HG03095 (cell line): ENCODE measurements at regions not wholly inside any gene's neighbourhood (a gene's known extent, or its start where the extent isn't known, plus 50 kb on each side); places are given as distances from the start of the nearest gene placed in this dataset.
"Not testable (repeated sequence)": the region's sequence is repeated elsewhere in the genome, so short reads cannot be mapped to it uniquely, and the experiment has no call there.

Source experiments
- ATAC-seq: cut with Tn5 transposase; IDR thresholded peaks from one replicate; pipeline ENCODE4 v1.9.1; 2021; ENCODE audit warnings: moderate library complexity; ENCODE audit not compliant: unreplicated experiment

DNA sequence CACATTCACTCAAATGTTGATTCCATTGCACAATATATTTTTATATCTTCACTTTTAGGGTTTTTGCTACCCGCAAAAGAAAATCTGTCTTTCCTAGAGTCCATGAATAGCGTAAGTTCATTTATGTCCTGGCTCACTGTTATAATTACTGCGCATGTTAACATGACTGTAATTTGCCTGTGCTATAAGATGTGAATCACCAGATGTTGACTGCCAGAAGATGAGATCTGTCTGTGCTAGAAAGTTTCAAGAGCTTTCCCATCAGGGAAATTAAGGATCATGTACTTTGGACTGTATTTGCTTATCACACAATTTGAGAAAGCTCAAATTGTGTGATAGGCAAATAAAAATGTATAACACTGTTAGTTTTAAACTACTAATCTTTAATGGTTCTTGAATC is 322.5 kb downstream of the CHL1 start:
- no peak for ATAC-seq

DNA sequence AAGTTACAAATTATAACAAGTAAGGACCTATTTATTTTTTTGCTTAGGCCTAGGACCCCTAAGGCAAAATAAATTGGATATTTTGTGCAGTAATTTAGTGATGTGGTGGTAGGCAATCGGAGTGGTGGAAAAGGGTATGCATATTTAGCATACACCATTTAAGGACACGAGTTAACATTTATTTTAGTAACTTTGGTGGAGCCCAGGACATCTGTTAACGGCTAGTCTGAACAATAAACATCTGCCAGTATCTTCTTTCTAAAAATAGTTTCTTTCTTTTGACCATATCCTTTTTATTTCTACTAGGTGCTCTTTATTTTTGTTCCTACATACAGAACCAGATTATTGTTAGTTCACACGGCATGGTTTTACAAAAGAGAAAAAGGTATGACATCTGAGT is 326.3 kb downstream of the CHL1 start:
- no peak for ATAC-seq

DNA sequence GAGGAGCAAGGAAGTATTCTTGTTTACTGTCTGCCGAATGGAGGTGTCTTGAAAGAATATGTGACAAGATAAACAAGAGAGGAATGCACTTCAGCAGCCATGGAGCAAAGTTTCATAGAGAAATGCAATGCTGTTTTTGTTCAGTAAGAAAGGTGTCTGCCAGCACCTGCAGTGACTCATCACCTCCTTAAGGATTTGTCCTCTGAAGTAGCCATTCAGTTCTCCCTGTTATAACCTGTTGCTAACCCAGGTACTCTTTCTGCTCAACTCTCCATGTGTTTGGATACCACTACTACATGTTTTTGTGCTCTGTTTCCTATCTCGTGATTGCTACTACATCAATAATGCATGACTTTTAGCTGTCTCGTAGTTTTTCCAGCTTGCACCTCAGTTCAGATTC is 328.9 kb downstream of the CHL1 start:
- ATAC-seq: no peak

DNA sequence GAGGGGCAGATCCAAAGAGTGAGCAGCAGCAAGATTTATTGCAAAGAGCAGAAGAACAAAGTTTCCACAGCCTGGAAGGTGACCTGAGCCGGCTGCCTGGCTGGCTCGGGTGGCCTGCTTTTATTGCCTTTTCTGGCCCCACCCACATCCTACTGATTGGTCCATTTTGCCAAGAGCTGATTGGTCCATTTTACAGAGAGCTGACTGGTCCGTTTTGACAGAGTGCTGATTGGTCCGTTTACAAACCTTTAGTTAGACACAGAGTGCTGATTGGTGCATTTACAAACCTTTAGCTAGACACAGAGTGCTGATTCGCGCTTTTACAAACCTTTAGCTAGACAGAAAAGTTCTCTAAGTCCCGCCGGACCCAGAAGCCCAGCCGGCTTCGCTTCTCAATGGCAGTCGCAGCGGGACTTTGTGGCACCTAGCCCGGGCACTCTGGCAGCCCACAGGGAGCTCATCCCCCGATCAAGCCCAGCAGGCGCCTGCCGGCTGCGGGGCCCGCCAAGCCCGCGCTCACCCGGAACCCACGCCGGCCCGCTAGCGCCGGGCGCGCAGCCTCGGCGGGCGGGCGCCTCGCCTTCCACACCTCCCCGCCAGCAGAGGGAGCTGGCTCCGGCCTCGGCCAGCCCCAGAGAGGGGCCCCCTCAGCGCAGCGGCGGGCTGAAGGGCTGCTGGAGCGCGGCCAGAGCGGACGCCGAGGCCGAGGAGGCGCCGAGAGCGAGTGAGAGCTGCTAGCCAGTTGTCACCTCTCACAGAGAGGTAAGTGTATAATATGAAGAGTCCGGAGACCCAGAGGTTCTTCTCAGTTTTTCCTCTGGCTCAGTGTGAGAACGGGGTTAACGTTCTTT is 339.2 kb downstream of the CHL1 start:
- ATAC-seq: no peak

DNA sequence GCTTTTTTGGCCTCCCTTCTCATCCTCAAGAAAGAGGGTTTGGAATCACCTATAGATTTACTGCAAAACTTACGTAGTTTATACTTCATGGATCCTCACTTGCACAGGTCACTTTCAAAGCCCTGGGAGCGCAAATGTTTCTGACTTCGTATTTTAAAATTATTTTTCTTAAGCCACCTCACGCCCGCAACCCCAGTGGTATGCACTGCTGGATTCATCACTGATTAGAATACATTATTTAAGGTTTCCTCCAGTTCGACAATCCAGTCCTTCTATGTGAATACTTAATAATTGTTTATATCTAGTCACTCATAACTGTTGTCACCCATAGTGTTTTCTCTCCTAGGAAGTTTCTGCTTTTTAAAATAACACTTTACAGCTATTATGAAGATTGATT is 339.9 kb downstream of the CHL1 start:
- no peak for ATAC-seq

DNA sequence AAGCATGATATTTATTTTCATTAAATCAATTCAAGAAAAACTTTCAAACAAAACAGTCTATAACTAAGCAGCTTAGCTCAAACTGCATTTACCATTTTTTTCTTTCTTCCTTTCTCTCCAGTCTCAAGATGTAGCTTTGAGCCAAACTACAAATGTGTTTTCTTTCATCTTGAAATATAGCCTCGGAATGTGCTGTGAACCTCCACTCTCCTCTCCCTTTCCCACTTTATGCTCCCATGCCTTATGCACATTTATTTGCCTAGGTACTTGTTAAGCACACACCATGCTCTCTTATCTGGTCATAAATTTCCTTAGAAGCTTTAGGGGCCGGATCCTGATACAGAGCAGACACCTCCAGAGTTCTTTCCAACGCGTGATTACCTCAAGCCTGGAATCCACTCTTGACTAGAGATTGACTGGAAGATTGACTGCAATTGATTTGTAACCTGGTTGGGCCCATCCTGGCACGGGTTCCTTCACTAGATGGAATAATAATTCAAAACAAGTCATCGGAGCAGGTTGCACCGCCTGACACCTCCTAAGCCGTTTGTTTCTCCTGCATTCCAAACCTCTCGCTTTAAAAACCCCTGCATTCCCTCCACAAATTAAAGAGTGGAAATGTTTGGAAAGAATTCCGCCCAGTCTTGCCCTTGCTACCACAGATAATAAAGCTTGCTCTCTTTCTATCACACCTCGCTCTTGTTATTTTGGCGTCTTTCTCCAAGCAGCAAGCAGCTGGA is 344.7 kb downstream of the CHL1 start:
- no peak for ATAC-seq

DNA sequence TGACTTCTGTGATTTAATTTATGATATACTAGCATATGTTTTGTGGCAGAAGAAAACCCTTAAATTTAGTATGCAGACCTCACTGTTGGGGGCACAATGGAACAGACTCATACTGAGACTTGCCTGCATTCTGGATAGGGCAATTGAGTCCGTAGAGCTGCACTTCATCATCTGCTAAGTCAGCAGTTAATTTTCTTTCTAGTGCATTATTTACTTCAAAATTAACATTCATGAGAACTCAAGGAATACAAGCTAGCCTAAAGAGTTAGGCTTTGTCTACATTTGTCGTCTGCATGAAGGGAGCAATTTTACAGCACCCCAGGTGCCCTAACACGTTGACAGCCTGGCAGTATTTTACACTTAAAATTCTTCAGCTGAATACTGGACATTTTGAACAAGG is 345.5 kb downstream of the CHL1 start:
- no peak for ATAC-seq

DNA sequence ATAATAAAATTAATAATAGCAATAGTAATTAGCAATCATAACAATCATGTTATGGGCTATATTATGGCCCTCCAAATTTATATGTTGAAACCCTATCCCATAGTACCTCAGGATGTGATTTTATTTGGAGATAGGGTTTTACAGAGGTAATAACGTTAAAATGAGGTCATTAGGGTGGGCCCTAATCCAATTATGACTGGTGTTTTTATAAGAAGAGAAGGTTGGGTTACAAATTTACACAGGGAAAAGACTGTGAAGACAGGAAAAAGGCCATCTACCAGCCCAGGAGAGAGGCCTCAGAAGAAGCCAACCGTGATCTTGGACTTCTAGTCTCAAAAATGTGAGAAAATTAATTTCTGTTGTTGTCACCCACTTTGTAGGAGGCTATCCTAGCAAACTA is 353.1 kb downstream of the CHL1 start:
- ATAC-seq: no peak

DNA sequence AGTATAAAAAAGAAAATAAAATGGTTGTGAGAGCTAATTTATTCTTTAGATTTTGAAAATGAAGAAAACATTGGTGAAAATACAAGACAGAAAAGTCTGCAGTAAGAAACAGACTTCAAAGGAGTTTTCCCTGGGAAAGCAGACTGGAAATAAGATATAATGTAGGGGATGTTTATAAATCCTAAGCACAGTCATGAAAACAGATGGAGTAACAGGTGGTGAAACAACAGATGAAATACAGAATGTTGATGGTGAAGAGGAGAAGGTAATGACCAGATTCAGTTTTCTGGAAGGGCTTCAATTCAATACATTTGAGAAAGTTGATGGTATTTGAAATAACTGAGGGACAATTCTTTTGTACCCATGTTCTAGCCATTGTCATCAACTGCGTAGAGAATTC is 353.9 kb downstream of the CHL1 start:
- no peak for ATAC-seq

DNA sequence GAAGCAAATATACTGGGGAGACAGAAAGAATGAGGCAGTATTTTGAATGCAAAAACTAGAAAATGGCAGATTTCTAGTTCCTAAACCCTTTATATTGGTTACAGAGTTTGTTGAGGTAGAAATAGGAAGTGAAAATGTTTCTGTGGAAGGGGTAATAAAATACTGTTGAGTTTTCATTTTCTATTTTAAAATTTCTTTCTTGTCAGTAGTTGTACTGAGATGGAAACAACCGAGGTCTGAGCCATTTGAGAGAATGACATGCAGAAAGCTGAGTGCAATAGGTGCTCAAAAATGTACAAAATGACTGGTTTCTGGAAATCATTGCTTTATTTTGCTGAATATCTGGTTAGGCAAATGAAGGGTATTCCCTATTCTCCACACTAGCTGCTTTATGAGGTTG is 361.4 kb downstream of the CHL1 start:
- ATAC-seq: peak; percentile 99

DNA sequence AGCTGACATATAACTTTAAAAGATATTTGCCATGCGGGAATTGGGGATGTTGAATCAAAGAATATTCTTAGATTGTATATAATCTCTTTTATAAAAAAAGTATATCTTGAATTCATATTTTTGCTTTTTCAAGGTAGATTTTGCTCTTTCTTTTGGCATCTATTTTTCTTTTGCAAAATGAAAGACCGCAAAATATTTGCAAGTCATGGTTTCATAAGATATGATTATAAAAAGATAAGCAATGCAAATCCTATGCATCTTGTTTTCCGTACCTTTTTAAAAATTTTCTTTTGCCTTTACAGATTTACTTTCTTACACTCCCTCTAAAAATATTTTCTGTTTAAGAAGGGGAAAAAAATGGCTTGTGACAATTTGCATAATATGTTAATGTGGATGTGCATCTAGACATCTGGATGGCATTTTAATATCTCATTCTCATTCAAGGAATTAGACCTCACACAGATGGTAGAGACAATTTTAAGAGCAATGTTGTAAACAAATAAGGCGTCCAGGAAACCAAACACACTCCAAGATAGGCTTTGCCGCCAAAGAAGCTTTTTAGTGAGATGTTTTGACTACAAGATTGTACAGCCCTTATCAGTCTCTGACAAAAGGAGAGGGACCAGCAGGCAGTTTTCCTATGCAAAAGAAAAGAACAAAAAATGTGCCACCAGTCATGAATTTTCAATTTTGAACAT is 371.1 kb downstream of the CHL1 start:
- no peak for ATAC-seq

DNA sequence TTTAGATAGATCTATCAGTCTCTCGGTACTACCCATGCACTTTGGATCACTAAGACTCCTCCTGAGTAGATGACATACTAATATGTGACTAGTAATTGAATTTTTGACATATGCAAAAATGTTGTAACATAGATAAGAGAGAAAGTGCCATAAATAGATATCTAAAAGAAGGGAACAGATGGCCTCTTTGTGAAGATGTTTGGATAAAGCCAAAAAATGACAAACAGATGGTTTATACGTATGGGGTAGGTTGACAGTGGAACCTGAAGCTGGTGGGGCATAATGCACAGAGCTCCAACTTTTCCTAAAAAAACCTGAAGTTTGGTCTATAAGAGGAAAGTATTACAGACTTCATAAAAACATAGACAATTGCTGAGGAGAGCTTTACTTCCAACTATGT is 383.0 kb downstream of the CHL1 start:
- ATAC-seq: not testable (repeated sequence)

DNA sequence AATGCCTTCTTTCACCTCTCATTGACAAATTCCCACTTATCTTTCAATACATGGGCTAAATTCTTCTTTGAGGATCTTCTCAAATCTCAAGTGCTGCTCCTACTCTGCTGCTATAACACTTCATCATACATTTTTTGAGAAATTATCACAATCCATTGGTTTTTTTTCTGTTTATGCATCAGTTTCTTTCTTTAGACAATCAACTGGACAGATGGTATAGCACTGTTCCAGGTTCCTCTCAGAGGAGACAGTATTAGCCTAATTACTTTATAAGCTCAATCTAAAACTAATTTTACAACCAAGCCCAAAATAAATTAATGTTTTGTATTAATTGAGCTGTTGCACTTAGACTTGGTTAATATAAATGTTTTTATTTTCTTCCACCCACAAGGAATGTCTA is 392.5 kb downstream of the CHL1 start:
- ATAC-seq: not testable (repeated sequence)

DNA sequence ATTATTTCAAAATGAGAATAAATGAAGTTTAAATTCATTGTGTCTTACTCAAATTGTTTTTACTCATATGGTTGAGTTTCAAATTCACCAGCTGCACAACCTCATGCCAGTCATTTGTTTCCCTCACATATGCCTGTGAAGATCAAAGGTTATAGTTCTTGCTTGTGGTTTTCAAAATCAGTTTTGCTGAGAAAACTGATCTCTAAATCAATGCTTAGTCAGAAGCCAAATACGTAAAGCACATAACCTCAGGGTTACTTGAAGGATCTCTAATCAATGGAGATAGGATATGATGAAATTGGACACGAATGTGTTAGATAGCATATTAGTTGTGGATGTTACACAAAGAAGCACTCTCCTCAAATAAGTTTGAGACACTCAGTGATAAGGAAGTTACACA is 400.7 kb downstream of the CHL1 start:
- ATAC-seq: not testable (repeated sequence)

DNA sequence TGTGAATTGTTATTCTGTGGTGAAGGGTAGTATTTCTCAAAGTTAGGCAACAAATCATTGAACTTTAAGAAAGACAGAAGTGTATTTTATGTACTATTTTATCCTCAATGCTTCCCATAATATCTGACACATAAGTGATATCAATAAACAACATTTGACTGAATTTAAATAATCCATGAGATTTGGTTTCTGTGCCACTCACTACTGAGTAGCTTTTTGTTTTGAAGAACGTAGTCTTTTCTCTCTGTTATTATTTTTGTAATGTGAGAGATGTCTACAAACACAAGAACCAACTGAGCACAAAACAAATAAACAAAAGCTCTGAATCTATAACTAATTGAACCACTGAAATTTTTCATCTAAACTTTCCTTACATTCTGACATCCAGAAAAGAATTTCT is 401.2 kb downstream of the CHL1 start:
- not testable (repeated sequence) for ATAC-seq

DNA sequence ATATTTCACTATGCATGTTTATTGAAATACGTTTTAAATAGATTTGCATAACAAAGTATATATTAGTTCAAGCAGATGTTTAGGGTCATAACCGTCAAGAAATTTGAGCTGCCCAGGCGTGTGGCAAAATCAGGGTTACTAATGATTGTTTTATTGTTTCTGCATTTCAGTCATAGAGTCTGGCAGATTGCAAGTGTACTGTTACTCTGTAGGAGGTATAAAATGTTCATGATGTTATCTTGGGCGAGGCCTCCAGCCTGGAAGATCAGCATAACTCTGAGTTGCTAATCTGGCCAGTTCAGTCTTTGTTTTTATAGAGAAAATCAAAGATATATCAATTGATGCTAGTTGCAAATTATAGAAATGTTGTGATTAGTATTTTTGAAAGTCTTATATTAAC is 410.9 kb downstream of the CHL1 start:
- not testable (repeated sequence) for ATAC-seq

DNA sequence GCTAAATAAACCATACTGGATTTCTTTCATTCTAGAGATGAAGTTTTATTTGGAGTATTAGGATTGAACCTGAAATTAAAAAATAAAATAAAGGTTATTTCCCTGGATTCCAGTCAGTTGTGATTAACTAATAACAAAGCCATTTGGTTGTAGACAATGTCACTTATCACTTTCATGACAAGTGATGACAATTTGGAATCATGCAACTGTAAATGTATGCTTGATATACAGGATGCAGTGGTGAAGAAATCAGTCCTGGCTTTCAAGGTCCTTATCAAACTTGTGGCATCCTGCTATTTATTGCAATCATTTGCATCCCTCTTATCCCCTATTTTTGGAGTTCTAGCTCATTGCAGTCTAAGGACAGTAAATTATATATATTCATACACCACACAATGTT is 425.2 kb downstream of the CHL1 start:
- ATAC-seq: no peak

DNA sequence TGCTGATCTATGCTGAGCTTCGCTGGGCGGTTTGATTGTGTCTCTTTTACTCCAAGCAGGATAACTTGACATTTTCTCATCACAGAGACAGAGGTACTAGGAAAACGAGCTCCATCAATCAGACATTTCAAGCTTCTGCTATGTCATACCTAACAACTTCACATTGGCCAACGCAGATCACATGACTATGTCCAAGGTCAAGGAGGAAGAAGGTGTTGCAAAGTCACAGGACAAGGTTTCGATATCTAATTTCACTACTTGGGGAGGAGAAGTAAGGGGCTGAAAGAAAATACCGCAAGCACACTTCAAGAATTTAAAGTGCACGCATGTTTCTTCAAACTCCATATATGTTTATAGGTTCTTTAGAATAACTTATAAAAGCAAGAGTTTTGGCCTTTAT is 425.8 kb downstream of the CHL1 start:
- no peak for ATAC-seq

DNA sequence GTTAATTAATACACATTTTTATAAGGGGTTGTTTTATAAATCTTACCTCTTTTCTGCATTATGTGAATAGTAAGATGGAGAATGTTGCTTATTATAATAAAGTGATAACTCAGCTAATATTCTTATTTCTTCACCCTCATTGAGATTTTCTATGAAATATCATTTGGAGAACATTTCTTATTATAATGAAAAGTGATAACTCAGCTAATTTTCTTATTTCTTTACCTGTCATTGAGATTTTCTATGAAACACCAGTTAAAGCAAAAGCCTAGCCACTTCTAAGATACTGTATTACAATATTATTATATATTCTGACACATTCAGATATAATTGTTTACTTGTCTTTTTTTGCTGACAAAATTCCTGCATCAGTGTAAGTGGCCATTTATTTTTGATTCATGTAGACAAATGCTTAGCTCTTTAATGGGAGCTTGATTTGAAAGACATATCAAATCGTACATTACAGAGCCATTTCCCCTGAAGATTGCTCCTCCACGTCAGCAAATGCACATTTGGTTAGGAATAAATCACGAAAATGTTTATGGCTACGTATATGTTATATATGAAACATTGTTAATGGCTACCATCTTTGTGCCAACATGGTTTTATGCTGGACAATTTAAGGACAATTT is 427.5 kb downstream of the CHL1 start:
- no peak for ATAC-seq

DNA sequence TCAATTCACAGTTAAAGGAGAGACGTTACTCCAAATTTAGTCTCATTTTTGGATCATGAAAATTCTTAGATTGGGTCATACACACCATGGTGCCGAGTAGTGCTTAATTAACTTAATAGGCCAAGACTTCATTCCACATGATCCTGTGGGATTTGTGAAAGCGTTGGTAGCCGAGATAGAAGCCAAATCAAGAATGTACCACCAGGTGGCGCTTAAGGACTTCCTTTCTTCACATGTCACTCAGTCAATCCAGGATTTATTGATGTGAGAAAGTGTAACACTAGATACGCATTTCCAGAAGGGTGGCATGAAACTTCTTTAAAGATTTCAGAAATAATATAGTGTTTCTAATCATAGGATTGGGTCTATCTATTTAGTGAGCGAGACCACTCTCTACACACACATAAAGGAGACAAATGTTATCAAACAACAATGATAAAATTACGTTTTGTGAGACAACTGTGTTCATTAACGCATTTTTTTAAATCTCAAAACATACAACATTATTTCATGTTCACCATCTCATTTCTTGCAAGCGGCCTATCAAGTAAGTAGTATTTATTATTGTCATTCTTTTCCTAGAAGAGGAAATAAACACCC is 436.1 kb downstream of the CHL1 start:
- no peak for ATAC-seq

DNA sequence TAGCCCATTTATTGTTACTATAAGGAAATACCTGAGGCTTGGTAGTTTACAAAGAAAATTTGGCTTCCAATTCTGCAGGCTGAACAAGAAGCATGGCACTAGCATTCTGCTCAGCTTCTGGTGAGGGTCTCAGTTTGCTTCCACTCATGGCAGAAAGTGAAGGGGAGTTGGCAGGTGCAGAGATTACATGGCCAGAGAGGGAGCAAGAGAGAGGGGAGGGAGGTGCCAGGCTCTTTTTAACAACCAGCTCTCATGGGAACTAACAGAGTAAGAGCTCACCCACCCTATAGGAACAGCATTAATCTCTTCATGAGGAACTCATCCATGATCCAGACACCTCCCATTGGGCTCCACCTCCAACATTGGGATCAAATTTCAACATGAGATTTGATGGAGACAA is 437.9 kb downstream of the CHL1 start:
- no peak for ATAC-seq
